HCT116 (cell line): ENCODE measurements at regions not wholly inside any gene's neighbourhood (a gene's known extent, or its start where the extent isn't known, plus 50 kb on each side); places are given as distances from the start of the nearest gene placed in this dataset.
"Not testable (repeated sequence)": the region's sequence is repeated elsewhere in the genome, so short reads cannot be mapped to it uniquely, and the experiment has no call there.

ENCODE experiments used
- EZH2 ChIP-seq: fragments of 200-600 bp; sonication (generic); IDR thresholded peaks from 2 replicates; pipeline ENCODE4 v1.6.1; 2017; ENCODE audit warnings: antibody characterized with exemption, mixed run types
- SP1 ChIP-seq: IDR thresholded peaks from 2 replicates; pipeline ENCODE4 v1.6.1; 2012; ENCODE audit warnings: low read depth
- ZBTB33 ChIP-seq: IDR thresholded peaks from 2 replicates; pipeline ENCODE4 v1.6.1; 2011; ENCODE audit warnings: mild to moderate bottlenecking, low read length, moderate library complexity; ENCODE audit not compliant: insufficient replicate concordance; ENCODE audit errors: extremely low read depth
- TF ChIP-seq, protein P1 (sequence below), 3 experiments: fragments of 200-600 bp in 1 of 3; sonication (generic) in 1 of 3; IDR thresholded peaks in 2 of 3; conservative IDR thresholded peaks in 1 of 3; 2 replicates each; pipeline ENCODE4 v1.5.1; 2012 to 2017; ENCODE audit warnings: low read depth in 2 of 3, low read length in 2 of 3, antibody characterized with exemption in 1 of 3, borderline replicate concordance in 1 of 3, control low read depth in 1 of 3, mild to moderate bottlenecking in 1 of 3, mixed read lengths in 1 of 3, mixed run types in 1 of 3, moderate library complexity in 1 of 3; ENCODE audit not compliant: insufficient read depth in 1 of 3

DNA sequence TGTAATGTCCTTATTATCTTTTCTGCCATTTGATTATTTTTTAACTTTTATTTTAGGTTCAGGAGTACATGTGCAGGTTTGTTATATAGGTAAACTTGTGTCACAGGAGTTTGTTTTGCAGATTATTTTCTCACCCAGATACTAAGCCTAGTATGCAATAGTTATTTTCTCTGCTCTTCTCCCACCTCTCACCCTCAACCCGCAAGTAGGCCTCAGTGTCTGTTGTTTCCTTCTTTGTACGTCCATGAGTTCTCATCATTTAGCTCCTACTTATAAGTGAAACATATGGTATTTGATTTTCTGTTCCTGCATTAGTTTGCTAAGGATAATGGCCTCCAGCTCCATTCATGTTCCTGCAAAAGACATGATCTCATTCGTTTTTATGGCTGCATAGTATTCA is 270.0 kb downstream of the BTG1 start:
- TF ChIP-seq SP1, EZH2, ZBTB33: not testable (repeated sequence)
- TF ChIP-seq, protein P1, sequence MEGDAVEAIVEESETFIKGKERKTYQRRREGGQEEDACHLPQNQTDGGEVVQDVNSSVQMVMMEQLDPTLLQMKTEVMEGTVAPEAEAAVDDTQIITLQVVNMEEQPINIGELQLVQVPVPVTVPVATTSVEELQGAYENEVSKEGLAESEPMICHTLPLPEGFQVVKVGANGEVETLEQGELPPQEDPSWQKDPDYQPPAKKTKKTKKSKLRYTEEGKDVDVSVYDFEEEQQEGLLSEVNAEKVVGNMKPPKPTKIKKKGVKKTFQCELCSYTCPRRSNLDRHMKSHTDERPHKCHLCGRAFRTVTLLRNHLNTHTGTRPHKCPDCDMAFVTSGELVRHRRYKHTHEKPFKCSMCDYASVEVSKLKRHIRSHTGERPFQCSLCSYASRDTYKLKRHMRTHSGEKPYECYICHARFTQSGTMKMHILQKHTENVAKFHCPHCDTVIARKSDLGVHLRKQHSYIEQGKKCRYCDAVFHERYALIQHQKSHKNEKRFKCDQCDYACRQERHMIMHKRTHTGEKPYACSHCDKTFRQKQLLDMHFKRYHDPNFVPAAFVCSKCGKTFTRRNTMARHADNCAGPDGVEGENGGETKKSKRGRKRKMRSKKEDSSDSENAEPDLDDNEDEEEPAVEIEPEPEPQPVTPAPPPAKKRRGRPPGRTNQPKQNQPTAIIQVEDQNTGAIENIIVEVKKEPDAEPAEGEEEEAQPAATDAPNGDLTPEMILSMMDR (IDR thresholded peaks at IDR 0.05 in 2 of 3, conservative IDR thresholded peaks at IDR 0.05 in 1 of 3; ENCODE audit: borderline replicate concordance in 1 of 3, insufficient read depth in 1 of 3, low read depth in 2 of 3, low read length in 2 of 3) = not testable (repeated sequence)
